Coronary artery (tissue), 2 donors: ENCODE measurements at regions not wholly inside any gene's neighbourhood (a gene's known extent, or its start where the extent isn't known, plus 50 kb on each side); places are given as distances from the start of the nearest gene placed in this dataset.

Experiments
- DNase-seq: peaks from one replicate; pipeline ENCODE4 v3.0.0-alpha.2; 2017; ENCODE audit warnings: low spot score
- H3K27ac ChIP-seq, 2 donors: fragments of 200-600 bp; sonication (generic); one replicate each; pipeline ENCODE4 v1.5.1; 2016 to 2019
- H3K4me3 ChIP-seq: fragments of 200-600 bp; sonication (generic); 2 replicates; pipeline ENCODE4 v1.5.1; 2016; ENCODE audit warnings: mild to moderate bottlenecking, moderate library complexity
- TF ChIP-seq, protein P1 (sequence below): fragments of 200-600 bp; sonication (generic); IDR thresholded peaks from one replicate; pipeline ENCODE4 v1.5.1; 2019; ENCODE audit warnings: antibody characterized with exemption

DNA sequence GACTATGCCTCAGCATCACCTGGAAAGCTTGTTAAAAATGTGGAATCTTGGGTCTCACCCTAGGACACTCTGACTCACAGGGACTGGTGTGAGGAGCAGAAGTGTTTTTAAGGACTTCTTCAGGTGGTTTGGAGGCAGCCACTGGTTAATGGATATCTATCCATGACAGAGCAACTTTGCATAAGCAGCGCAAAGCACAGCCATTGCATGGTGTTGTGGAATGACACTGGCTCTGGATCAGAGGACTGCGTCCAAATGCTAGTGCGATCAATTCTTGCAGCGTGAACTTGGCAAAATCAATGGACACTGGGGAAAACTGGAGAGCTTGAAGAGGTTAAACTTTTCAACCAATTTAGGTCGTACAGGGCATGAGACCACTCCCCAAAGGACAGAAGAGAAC is 116.8 kb upstream of the FAM78B start:
- H3K4me3 ChIP-seq: no peak overlapping the region

DNA sequence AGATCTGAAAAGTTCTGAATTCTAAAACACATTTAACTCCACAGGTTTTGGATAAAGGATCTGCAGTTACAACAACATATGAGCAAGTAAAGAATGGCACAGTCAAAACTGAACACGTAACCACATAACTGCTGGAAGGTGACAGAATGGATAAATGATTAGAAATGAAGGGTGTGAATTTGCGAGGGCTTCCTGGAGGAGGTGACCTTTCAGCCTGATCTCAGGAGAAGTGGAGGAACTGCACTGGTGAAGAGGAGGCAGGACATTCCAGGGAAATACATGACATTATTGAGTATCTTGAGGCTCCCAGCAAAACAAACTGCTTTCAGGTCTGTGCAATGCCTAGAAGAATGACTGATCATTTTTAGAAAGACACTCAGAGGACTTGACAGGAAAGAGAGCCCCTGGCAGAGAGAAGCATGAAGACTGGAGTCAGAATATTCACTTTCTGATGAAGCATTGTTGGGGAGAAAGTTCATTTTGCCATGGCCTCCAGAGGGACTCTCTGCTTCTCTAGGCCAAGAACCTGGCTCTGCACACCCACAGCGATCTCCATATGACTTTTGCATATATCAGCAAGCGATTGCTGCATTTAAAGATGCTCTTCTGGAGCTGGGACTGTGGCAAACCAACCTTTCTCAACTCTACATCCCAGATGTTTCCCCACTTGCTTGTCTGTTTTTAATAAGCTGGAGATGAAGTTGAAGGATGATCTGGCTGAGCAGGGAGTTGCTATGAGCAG is 122.7 kb upstream of the FAM78B start:
- TF ChIP-seq, protein P1, sequence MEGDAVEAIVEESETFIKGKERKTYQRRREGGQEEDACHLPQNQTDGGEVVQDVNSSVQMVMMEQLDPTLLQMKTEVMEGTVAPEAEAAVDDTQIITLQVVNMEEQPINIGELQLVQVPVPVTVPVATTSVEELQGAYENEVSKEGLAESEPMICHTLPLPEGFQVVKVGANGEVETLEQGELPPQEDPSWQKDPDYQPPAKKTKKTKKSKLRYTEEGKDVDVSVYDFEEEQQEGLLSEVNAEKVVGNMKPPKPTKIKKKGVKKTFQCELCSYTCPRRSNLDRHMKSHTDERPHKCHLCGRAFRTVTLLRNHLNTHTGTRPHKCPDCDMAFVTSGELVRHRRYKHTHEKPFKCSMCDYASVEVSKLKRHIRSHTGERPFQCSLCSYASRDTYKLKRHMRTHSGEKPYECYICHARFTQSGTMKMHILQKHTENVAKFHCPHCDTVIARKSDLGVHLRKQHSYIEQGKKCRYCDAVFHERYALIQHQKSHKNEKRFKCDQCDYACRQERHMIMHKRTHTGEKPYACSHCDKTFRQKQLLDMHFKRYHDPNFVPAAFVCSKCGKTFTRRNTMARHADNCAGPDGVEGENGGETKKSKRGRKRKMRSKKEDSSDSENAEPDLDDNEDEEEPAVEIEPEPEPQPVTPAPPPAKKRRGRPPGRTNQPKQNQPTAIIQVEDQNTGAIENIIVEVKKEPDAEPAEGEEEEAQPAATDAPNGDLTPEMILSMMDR: no peak
- no peak for DNase-seq
- no peak overlapping the region for H3K27ac ChIP-seq
- no peak overlapping the region for H3K4me3 ChIP-seq

More for the DNA sequence above, 116.8 kb upstream of the FAM78B start:
- no peak overlapping the region for H3K27ac ChIP-seq
- no peak for DNase-seq
- TF ChIP-seq, protein P1: no peak

DNA sequence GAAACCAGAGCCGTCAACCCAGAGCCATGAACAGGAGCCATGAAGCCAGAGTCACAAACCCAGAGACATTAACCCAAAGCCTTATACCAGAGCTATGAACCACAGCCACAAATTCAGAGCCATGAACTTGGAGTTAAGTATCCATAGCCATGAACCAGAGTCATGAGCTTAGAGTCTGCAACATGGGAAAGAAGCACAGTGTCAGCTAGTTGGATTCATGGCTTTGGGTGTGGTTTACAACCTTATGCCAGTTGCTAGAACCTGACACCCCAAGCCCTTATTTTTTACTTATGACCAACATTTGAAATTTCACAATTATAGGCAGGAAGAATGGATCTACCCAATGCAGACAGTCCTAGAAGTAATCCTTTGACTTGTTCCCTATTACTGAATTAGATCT is 128.9 kb upstream of the FAM78B start:
- Histone ChIP-seq H3K4me3 (no peak overlapping the region), H3K27ac (no peak overlapping the region)
- TF ChIP-seq, protein P1: no peak
- no peak for DNase-seq

DNA sequence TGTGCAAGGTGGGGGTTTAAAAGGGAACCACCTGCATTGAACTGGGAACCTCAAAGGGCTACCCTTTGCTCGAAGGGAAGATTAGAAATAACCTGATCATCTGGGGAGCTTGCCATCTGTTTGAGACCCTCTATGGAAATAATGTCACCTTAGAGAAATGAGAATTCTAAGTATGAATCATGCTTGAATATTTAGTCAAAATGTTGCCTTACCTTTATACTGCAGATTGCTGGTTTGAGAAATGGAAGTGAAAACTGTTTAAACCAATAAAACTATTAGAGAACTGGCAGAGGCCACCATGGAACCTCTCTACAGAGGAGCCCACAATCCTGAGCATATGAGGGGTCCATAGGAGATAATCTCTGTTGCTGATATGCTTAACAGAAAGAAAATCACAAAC is 131.2 kb upstream of the FAM78B start:
- H3K4me3 ChIP-seq: no peak overlapping the region
- DNase-seq: no peak
- TF ChIP-seq, protein P1: no peak
- H3K27ac ChIP-seq: no peak overlapping the region

DNA sequence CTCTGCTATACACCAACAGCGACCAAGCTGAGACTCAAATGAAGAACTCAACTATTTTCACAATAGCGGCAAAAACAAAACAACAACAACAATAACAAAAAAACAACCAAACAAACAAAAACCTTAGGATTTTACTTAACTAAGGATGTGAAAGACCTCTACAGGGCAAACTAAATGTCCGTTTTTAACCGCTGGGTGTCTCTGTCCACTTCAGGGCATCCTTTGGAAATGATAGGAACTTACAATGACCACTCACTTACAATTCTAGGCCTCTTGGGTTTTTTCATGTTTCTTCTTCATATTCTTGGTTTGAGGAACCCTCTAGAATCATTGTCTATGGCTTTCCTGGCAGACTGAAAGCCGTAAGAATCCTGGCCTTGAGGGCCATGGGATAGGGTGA is 134.0 kb upstream of the FAM78B start:
- DNase-seq: no peak
- H3K4me3 ChIP-seq: no peak overlapping the region
- no peak overlapping the region for H3K27ac ChIP-seq
- TF ChIP-seq, protein P1: no peak

DNA sequence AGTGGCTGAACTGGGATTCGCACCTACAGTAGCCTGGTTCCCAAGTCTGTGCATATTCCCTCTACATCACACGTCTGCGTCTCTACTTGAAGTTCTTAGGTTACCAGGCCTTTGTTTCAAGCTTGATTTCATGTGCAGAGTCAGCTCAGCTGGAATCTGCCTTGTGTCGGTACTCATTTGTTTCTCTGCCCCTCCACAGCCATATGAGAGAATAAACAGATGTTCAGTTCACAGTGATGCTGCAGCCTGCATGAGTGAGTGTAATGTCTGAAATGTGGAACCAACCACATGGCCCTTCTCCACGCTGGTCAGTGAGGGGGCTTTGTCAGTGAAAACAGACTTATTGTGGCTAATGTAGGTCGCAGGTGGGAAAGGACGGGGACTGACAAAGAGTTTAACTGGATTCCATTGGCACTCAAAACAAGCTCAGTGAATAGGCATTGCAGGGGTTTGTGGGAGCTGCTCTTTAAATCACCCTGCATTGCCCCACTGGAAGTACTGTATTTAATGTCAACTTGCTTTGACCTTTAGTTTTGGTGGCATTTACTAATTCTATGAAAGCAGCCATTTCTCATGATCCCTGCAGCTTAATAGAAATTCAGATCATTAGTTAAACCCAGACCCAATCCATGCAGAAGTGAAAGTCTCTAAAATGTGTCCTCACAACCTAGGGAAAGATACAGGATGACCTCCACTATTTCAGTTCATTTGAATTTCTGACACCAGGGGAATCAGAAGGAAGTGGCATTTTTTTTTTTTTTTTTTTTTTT is 136.4 kb upstream of the FAM78B start:
- TF ChIP-seq, protein P1: no peak
- Histone ChIP-seq H3K4me3 (no peak overlapping the region), H3K27ac (no peak overlapping the region)
- no peak for DNase-seq

DNA sequence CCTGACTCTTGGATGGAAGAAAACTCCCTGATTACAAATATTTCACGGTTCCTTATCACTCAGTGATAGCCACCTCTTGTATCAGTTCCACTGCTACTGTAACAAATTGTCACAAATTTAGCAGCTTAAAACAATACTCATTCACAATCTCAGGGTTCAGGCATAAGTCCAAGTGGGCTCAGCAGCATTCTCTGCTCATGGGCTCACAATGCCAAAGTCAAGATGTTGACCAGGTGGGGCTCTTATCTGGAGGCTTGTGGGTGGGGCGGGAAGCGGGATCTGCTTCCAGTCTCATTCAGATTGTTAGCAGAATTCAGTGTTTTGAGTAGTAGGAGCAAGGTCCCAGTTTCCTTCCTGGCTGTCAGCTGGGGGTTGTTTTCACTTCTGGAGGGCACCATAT is 137.3 kb upstream of the FAM78B start:
- no peak for DNase-seq
- TF ChIP-seq, protein P1: no peak
- no peak overlapping the region for H3K27ac ChIP-seq
- no peak overlapping the region for H3K4me3 ChIP-seq
